ENCODE measurements at regions not wholly inside any gene's neighbourhood (a gene's known extent, or its start where the extent isn't known, plus 50 kb on each side); places are given as distances from the start of the nearest gene placed in this dataset.

- TF ChIP-seq, protein P1, sequence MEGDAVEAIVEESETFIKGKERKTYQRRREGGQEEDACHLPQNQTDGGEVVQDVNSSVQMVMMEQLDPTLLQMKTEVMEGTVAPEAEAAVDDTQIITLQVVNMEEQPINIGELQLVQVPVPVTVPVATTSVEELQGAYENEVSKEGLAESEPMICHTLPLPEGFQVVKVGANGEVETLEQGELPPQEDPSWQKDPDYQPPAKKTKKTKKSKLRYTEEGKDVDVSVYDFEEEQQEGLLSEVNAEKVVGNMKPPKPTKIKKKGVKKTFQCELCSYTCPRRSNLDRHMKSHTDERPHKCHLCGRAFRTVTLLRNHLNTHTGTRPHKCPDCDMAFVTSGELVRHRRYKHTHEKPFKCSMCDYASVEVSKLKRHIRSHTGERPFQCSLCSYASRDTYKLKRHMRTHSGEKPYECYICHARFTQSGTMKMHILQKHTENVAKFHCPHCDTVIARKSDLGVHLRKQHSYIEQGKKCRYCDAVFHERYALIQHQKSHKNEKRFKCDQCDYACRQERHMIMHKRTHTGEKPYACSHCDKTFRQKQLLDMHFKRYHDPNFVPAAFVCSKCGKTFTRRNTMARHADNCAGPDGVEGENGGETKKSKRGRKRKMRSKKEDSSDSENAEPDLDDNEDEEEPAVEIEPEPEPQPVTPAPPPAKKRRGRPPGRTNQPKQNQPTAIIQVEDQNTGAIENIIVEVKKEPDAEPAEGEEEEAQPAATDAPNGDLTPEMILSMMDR (IDR thresholded peaks at IDR 0.05): no peak
- no peak for TF ChIP-seq POLR2AphosphoS5 (IDR thresholded peaks at IDR 0.05)
- no peak for TF ChIP-seq POLR2A (IDR thresholded peaks at IDR 0.05)
- no peak for TF ChIP-seq EP300 (IDR thresholded peaks at IDR 0.05)
Measured at GRCh38 chr4:86508436-86508835, 85.7 kb upstream of the PTPN13 start.

Measured in suprapubic skin (tissue), 4 donors.